Activated CD8-positive, alpha-beta T cell treated with anti-CD3 and anti-CD28 coated beads for 36 hours (primary cell): ENCODE measurements at regions not wholly inside any gene's neighbourhood (a gene's known extent, or its start where the extent isn't known, plus 50 kb on each side); places are given as distances from the start of the nearest gene placed in this dataset.

ENCODE experiments used
- ATAC-seq: fragments of 200-7000 bp; cut with Tn5 transposase; one replicate; pipeline ENCODE4 v1.10.0; 2021; ENCODE audit warnings: mild to moderate bottlenecking, moderate library complexity
- CTCF ChIA-PET: fragments of 350-600 bp; sonication (Branson Sonifier 250); formaldehyde crosslinking; loops from one replicate; lab custom pipeline; 2021; ENCODE audit warnings: antibody characterized with exemption; lab: Charles Lee
- POLR2A ChIA-PET: fragments of 350-600 bp; sonication (Branson Sonifier 250); formaldehyde crosslinking; loops from one replicate; lab custom pipeline; 2021; ENCODE audit warnings: antibody characterized with exemption; lab: Charles Lee
- DNase-seq: peaks from one replicate; pipeline ENCODE4 v3.0.0-alpha.2; 2020
- H3K27ac Mint-ChIP-seq: one replicate; pipeline ENCODE4 v1.8.0; 2021; ENCODE audit warnings: mild to moderate bottlenecking, mixed read lengths
- H3K27me3 Mint-ChIP-seq: one replicate; pipeline ENCODE4 v1.8.0; 2021; ENCODE audit warnings: mixed read lengths
- H3K36me3 Mint-ChIP-seq: one replicate; pipeline ENCODE4 v1.8.0; 2021; ENCODE audit warnings: low read depth, mixed read lengths
- H3K4me1 Mint-ChIP-seq: one replicate; pipeline ENCODE4 v1.8.0; 2021; ENCODE audit warnings: low read depth, mixed read lengths
- H3K4me3 Mint-ChIP-seq: one replicate; pipeline ENCODE4 v1.8.0; 2021; ENCODE audit warnings: mild to moderate bottlenecking, moderate library complexity, mixed read lengths
- H3K9me3 Mint-ChIP-seq: one replicate; pipeline ENCODE4 v1.8.0; 2021; ENCODE audit warnings: mixed read lengths
- intact Hi-C: fragments of 100-400 bp; cut with micrococcal nuclease; formaldehyde crosslinking; loops from one replicate; pipeline ENCODE4 v1.10.0; 2022
- TF ChIP-seq, protein P1 (sequence below): fragments of 200-600 bp; IDR thresholded peaks from one replicate; pipeline ENCODE4 v1.8.0; 2022; ENCODE audit warnings: antibody characterized with exemption, mild to moderate bottlenecking

DNA sequence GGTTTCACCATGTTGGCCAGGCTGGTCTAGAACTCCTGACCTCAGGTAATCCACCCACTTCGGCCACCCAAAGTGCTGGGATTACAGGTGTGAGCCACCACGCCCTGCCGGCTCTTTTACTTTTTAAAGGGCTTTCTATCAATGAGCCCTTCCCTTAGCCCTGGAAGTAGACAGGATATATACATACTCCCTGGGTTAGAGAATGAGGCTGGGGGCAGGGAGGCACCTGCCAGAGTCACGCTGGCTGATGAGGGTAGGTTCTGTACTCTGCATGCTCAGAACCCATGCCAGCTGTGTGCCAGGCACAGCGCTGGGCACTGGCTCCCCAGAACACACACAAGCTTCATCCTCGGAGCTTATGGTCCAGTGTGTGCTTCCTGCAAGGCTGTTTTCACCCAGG, 113.6 kb upstream of the IPO9 start:
- TF ChIP-seq, protein P1, sequence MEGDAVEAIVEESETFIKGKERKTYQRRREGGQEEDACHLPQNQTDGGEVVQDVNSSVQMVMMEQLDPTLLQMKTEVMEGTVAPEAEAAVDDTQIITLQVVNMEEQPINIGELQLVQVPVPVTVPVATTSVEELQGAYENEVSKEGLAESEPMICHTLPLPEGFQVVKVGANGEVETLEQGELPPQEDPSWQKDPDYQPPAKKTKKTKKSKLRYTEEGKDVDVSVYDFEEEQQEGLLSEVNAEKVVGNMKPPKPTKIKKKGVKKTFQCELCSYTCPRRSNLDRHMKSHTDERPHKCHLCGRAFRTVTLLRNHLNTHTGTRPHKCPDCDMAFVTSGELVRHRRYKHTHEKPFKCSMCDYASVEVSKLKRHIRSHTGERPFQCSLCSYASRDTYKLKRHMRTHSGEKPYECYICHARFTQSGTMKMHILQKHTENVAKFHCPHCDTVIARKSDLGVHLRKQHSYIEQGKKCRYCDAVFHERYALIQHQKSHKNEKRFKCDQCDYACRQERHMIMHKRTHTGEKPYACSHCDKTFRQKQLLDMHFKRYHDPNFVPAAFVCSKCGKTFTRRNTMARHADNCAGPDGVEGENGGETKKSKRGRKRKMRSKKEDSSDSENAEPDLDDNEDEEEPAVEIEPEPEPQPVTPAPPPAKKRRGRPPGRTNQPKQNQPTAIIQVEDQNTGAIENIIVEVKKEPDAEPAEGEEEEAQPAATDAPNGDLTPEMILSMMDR = no peak
- Mint-ChIP-seq H3K27me3 (no peaks in the 10 kb centered on the region), H3K4me1 (no peaks in the 10 kb centered on the region), H3K36me3 (no peaks in the 10 kb centered on the region), H3K4me3 (no peak overlapping the region), H3K9me3 (no peaks in the 10 kb centered on the region), H3K27ac (no peak overlapping the region)
- intact Hi-C loops = no loop called here
- POLR2A ChIA-PET = interaction anchor here (0.6 kb wide), 1 partner anchor 80 kb away, joined by 4 read pairs; no protein-coding TSS in a partner anchor
- CTCF ChIA-PET = interaction anchor here (1.3 to 1.4 kb wide), 2 partner anchors 12 to 156 kb away, joined by 3 read pairs; no protein-coding TSS in a partner anchor
- no peak for DNase-seq
- no peak for ATAC-seq

DNA sequence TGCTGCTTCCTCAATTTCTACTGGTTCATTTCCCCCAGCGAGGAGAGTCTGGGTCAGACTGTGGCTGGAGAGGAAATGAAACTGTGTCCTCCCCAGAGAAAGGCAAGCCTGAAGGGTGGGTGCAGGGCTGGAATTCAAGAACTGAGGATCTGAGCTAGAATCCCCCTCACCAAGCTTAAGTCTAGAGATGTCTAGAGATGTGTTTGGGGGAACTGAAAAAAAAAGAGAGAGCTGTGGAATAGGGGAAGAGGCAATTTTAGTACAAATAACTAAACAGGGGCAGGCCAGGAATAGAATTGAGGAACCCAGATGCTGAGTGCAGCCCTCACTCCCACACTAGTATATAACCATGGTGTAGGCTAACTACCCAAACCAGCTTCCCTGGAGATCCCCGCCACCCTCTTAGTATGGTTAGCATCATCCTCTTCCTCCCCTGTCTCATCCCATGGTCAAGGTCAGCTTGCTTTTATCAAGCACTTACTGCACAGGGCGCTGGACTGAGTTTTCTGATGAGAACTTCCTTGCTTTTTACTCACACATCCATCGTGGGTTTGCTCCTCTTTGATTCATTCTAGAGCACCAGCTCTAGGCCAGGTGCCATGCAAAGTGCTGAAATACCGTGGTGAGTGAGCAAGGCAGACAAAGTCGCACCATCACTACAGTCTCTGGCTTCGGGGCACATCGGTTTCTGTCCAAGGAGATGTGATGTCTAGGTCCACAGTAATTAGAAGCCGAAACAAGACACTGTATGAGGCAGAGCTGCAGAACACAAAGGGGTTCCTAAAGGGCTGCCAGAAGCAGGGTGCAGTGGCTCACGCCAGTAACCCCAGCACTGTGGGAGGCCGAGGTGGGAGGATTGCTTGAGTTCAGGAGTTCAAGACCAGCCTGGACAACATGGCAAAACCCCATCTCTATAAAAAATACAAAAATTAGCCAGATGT, 112.9 kb upstream of the IPO9 start:
- no peak for ATAC-seq
- TF ChIP-seq, protein P1 = no peak
- POLR2A ChIA-PET = no interaction called here
- H3K4me3 Mint-ChIP-seq = no peak overlapping the region
- no peaks in the 10 kb centered on the region for H3K27me3 Mint-ChIP-seq
- DNase-seq = no peak
- no peaks in the 10 kb centered on the region for H3K4me1 Mint-ChIP-seq
- intact Hi-C loops = no loop called here
- H3K36me3 Mint-ChIP-seq = no peaks in the 10 kb centered on the region
- no peaks in the 10 kb centered on the region for H3K9me3 Mint-ChIP-seq
- CTCF ChIA-PET = interaction anchor here (0.7 to 1.4 kb wide), 4 partner anchors 11 to 157 kb away, joined by 3 read pairs; no protein-coding TSS in a partner anchor
- H3K27ac Mint-ChIP-seq = no peak overlapping the region

DNA sequence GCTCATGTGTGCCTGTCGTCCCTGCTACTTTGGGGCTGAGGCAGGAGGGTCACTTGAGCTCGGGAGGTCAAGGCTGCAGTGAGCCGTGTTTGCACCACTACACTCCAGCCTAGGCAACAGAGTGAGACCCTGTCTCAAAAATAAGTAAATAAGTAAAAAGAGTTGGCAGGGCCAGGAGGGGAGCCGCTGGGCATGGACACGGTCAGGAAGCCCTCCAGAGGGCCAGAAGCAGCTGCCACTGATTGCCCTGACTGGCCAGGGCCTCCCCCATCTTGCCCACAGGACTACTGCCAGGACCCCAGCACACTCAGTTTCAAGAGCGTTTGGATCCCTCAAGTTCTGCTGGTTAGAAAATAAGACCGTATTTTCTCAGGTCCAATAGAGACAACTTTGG, 112.2 kb upstream of the IPO9 start:
- intact Hi-C loops = no loop called here
- H3K4me3 Mint-ChIP-seq = no peak overlapping the region
- H3K27me3 Mint-ChIP-seq = no peaks in the 10 kb centered on the region
- H3K27ac Mint-ChIP-seq = no peak overlapping the region
- no peaks in the 10 kb centered on the region for H3K4me1 Mint-ChIP-seq
- H3K9me3 Mint-ChIP-seq = no peaks in the 10 kb centered on the region
- ChIA-PET POLR2A (interaction anchor here (0.7 kb wide), 1 partner anchor 375 kb away, joined by 3 read pairs; no protein-coding TSS in a partner anchor), CTCF (interaction anchor here (2.6 kb wide), 1 partner anchor 13 kb away, joined by 14 read pairs; no protein-coding TSS in a partner anchor)
- H3K36me3 Mint-ChIP-seq = no peaks in the 10 kb centered on the region
- TF ChIP-seq, protein P1 = no peak
- no peak for ATAC-seq
- no peak for DNase-seq

DNA sequence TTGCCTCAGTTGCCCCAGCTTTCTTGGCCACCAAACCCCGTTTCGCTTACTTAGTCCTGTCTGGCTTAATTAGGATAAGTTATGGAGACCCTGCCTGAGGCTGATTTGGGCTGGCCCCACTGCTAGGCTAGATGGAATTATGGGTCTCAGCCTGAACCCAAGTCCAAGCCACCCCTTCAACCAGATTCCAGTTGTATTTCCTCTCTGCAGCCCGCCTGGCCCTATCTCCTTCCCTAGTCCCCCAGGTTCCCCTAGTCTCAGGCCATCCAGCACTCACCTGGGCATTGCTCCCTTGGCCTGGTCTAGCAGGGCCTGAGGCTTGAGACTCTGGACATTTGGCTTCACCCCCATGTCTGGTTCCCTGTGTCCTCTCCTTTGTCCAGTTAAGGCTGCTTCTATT, 111.7 kb upstream of the IPO9 start:
- CTCF ChIA-PET = interaction anchor here (1.3 to 3.7 kb wide), 3 partner anchors 8 to 77 kb away, joined by 3 to 22 read pairs (median 14); no protein-coding TSS in a partner anchor
- POLR2A ChIA-PET = interaction anchor here (0.6 to 0.7 kb wide), 2 partner anchors 8 to 375 kb away, joined by 3 read pairs; no protein-coding TSS in a partner anchor
- Mint-ChIP-seq H3K4me3 (no peak overlapping the region), H3K27ac (no peak overlapping the region), H3K36me3 (no peaks in the 10 kb centered on the region), H3K9me3 (no peaks in the 10 kb centered on the region), H3K27me3 (no peaks in the 10 kb centered on the region), H3K4me1 (no peaks in the 10 kb centered on the region)
- DNase-seq = no peak
- TF ChIP-seq, protein P1 = no peak
- no peak for ATAC-seq
- intact Hi-C loops = no loop called here
